ENCODE measurements at regions not wholly inside any gene's neighbourhood (a gene's known extent, or its start where the extent isn't known, plus 50 kb on each side); places are given as distances from the start of the nearest gene placed in this dataset.

- DNase-seq (ENCODE audit: low spot score): no peak
These were observed 102.4 kb downstream of the EFNB2 start for GRCh38 chr13:106433066-106433465.

DNA sequence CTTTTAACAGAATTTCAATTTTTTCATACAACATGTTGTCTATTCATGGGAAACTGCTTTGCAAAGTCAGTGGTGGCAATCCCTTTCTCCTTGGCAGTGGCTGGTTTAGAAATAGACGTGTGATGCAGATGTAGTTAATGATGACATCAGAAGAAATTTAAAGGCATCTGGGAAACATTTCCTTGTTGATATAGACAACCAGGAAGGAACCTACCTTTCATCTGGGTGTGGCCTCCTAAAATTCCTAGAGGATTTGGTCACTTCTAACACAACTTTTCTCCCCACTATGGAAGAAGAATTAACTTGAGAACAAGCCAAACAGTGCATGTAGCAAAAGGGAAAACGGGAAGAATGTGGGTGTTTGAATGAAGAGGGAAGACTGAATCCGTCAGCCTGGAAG lies 102.8 kb downstream of the EFNB2 start:
- no peak for DNase-seq (ENCODE audit: low spot score)

DNA sequence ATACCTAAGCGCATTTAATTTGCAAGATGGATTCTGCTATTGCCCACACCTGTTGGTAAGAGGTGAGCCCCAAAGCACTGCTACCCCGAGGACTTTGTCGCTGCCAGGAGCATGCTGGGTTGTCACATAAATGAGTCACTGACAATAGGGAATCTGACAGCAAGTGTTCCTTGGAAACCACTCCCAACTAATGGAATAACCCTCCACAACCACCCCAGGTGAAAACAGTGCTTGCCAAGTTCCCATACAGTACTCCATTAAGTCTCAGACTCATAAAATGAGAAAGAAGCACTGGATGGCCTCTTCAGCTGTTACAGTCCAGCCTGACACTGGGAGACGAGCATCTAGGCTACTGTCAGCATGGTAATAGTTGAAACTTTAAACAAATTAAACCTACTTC lies 108.6 kb downstream of the EFNB2 start:
- DNase-seq (ENCODE audit: low spot score): no peak

DNA sequence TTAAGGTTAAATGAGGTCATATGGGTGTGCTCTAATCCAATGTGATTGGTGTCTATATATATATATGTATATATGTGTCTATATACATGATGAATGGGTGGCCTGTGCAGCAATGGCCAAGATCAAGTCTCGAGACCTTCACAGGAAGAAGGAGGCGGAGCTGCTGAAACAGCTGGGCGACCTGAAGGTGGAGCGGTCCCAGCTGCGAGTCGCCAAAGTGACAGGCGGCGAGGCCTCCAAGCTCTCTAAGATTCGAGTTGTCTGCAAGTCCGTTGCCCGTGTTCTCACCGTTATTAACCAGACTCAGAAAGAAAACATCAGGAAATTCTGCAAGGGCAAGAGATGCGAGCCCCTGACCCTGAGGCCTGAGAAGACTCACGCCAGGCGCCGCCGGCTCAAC lies 109.8 kb downstream of the EFNB2 start:
- DNase-seq (ENCODE audit: low spot score): no peak

DNA sequence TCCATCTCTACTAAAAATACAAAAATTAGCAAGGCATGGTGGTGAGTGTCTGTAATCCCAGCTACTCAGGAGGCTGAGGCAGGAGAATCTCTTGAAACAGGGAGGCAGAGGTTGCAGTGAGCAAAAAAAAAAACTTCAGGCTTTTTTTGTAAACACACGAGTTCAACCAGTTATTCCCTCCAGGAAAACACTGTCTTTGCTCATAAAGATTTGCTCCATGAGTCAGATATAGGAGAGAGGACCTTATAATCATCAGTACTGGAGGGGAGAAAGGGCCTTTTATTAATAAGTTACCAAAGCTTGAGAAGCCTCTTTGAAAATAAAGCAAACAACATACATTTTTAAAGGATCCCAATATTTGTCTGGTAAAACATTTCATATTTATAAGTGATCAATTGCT lies 110.7 kb downstream of the EFNB2 start:
- no peak for DNase-seq (ENCODE audit: low spot score)

GRCh38 chr13:106423530-106423929 lies 111.9 kb downstream of the EFNB2 start:
- no peak for DNase-seq (ENCODE audit: low spot score)

- DNase-seq (ENCODE audit: low spot score): no peak
These were observed 116.9 kb downstream of the EFNB2 start for GRCh38 chr13:106418556-106418955.

DNA sequence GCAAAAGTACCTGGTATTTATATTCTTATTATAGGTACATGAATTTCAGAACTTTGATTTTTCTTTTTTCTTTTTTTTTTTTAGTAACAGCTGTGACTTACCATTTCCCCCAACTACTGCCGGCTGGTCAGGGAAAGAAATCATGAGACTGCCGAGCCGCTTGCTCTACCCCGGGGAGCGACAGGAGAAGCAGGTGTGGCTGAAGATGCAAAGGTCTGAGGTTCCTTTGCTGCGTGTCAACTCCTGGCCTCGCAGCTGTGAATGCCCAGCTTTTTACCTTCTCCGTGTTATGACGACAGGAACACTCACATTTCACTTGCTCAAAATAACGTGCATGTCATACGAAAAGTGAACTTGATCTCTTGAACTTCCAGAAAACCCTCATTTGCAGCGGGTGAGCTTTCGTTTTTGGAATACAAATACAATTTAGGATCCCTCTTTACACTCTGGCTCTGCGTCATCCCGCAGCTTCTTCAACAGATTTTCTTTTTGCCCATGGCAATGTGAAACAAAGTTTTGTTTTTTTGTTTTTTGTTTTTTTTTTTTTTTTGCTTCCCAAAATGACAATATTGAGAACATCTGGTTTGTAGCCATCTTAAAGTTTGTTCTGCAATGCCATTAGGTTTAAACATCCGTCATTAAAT lies 117.9 kb downstream of the EFNB2 start:
- DNase-seq (ENCODE audit: low spot score): no peak

DNA sequence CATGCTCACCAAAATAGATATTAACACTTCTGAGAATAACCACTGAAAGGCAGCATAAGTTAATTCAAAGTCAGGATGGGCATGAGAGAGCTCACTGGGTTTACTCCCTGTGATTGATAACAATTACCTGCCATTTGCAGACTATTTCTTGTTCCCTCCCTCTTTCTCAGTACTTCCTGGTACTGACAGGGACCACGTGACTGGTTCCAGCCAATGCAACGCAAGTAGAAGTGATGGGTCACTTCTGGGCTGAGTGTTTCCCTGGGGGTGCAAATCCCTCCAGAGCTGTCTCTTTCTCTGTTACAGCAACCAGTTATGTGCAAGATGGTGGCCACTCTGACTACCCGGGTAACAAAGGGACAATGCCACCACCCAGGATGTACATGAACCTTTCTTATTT lies 118.8 kb downstream of the EFNB2 start:
- DNase-seq (ENCODE audit: low spot score): peak; percentile 17

DNA sequence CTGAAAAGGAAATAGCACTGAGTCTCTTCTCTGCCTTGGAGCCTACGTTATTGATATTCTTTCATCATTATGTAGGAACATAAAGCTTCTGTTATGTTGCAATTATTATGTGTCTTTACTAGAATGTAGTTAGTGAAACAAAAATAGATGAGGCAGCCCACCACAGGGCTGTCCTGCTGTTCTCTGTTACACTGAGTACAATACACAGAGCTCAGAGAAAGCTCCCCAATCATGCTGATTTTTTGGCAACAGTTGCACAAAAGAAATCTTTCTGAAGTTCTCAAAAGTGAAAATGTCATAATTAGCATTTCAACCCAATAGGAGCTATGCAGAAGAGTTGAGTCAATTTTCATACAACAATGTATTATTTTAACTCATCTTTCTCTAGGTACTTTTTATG lies 119.5 kb downstream of the EFNB2 start:
- peak; percentile 43 for DNase-seq (ENCODE audit: low spot score)

- DNase-seq (ENCODE audit: low spot score): no peak
These were observed 120.0 kb downstream of the EFNB2 start for GRCh38 chr13:106415442-106415841.

DNA sequence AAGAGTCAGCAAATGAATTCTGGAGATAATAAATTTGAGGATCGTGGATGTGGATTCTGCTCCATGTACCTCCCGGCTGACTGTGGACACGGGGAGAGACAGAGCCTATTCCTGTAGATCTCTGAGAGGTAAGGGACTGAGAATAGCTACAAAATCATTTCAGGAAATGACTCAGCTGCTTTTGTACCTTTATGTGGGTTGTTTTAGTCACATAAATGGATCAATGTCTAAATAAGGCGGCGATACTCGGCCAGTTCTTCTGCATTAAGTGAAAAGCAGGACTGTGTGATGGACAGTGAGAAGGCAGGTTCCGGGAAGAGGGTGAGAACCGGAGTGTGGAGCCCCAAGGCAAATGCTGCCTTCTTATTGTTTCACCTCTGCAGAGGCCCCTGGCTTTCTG lies 128.1 kb downstream of the EFNB2 start:
- no peak for DNase-seq (ENCODE audit: low spot score)

GRCh38 chr13:106405731-106406130 lies 129.7 kb downstream of the EFNB2 start:
- DNase-seq (ENCODE audit: low spot score): no peak

DNA sequence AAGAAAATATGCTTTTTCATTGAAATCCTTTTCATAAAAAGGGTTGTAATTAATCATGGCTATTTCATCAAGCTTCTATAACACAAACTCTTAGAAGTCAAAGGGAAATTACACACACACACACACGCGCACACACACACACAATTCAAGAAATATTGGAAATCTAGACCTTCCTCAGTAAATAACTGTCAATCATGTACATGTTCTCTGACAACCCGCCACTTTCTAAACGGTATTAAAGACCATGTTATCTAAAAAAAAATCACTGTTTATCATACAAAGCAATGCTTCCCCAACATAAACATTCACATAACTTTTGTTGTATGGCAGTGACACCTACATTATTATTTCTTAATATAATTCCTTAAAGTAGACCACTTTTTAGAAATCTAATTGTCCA lies 132.2 kb downstream of the EFNB2 start:
- no peak for DNase-seq (ENCODE audit: low spot score)

DNA sequence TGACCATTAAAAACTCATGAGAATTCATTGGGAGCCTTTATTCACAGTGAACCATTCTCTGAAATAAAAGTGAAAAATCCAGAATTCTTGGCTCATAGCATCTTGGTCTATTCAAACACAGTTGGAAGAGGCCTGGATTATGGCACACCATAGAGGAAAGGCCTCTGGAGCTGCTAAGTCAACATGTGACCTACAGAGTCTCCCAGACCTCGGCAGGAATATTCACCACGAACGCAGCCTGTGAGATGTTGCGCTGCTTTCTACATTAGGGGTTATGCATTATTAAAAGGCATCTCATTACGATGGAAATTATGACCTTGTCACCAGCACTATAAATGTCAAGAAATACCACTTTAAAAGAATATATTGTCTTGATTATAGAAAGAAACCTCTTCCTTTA lies 132.6 kb downstream of the EFNB2 start:
- no peak for DNase-seq (ENCODE audit: low spot score)

GRCh38 chr13:106401081-106401480 lies 134.4 kb downstream of the EFNB2 start:
- no peak for DNase-seq (ENCODE audit: low spot score)

DNA sequence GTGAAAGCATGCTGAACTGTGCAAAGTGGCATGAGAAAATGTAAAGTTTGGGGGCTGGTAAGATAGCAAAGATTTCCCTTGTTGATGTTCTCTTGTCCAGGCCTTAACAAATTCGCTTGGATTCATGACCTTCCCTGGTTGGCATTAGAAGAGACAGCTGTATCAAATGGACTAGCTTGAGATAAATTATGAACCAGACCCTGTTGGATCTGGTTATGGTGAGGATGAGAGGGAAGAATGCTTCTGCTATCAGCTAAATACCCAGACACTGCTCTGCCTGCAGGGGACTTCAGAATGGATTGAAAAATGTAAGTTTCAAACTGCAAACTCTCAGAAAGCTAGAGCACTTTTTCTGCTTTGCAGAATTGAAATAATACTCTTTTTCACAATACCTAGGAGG lies 135.2 kb downstream of the EFNB2 start:
- no peak for DNase-seq (ENCODE audit: low spot score)

- DNase-seq (ENCODE audit: low spot score): no peak
These were observed 137.2 kb downstream of the EFNB2 start for GRCh38 chr13:106398289-106398688.

- DNase-seq (ENCODE audit: low spot score): no peak
These were observed 141.7 kb downstream of the EFNB2 start for GRCh38 chr13:106393776-106394175.

DNA sequence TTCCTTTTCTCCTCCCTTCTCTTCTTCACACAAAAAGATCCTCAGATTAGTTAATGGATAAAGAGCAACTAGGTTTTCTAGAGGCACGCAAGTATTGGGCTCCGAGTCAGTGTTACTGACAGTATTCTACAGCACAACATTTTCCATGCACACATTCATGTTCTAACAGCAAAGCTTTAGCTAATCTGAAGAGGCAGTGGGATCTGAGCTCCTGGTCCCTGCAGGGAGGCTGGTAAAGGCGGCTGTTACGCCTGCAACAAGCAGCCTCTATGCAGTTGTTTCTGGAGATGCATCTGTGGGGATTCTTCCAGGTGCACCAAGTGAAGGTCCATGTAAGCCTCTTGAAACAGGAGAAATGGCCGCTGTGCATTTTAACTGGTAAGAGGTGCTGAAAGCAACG lies 143.8 kb downstream of the EFNB2 start:
- no peak for DNase-seq (ENCODE audit: low spot score)

DNA sequence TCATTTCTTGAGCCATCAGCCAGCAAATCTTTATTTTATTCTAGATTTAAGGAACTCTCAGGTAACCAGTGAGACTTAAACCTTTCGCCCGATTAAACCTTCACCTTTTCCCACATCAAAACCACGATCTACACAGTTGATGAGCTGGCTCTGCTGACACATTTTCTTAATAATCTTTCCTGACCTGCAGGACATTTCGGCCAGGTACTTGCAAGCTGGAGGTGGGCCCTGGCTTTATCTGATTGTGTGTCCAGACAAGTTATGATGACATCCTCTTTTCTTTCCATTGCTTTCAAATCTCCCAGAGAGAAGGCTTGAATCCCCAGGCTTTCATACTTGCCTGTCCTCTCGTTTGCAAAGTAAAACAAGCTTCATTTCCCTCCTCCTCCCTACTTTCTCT lies 144.2 kb downstream of the EFNB2 start:
- DNase-seq (ENCODE audit: low spot score): no peak

- no peak for DNase-seq (ENCODE audit: low spot score)
These were observed 145.1 kb downstream of the EFNB2 start for GRCh38 chr13:106390367-106390766.

- no peak for DNase-seq (ENCODE audit: low spot score)
These were observed 149.8 kb downstream of the EFNB2 start for GRCh38 chr13:106385654-106386053.

GRCh38 chr13:106384516-106384915 lies 150.9 kb downstream of the EFNB2 start:
- DNase-seq (ENCODE audit: low spot score): no peak

DNA sequence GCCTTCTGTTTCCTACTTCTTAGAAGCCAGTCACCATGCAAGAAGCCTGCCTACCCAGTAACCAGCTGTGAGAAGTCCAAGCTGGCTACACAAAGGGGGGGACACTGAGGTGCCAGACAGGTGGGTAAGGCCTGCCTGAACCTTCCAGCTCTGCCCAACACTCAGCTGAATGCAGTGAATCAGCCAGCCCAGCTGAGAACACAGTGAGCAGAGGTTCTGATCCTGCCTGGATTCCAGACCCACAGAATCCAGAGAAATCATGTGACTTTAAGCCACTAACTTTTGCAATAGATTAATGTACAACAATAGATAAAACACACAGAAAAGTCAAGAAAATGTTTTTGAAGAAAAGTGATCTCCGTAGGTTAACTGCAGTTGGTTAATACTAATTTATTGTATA lies 151.7 kb downstream of the EFNB2 start:
- DNase-seq (ENCODE audit: low spot score): no peak
